B cell (primary cell): ENCODE measurements at regions not wholly inside any gene's neighbourhood (a gene's known extent, or its start where the extent isn't known, plus 50 kb on each side); places are given as distances from the start of the nearest gene placed in this dataset.

Experiments
- ATAC-seq: fragments of 200-7000 bp; cut with Tn5 transposase; one replicate; pipeline ENCODE4 v1.10.0; 2021; ENCODE audit warnings: low read depth, mild to moderate bottlenecking, moderate number of reproducible peaks, moderate library complexity
- CTCF ChIA-PET: fragments of 350-600 bp; sonication (Branson Sonifier 250); formaldehyde crosslinking; loops from one replicate; lab custom pipeline; 2021; ENCODE audit warnings: antibody characterized with exemption, inconsistent platforms; lab: Charles Lee
- POLR2A ChIA-PET: fragments of 350-600 bp; sonication (Branson Sonifier 250); formaldehyde crosslinking; loops from one replicate; lab custom pipeline; 2021; ENCODE audit warnings: antibody characterized with exemption; lab: Charles Lee
- DNase-seq: peaks from one replicate; pipeline ENCODE4 v3.0.0; 2013
- H2AFZ ChIP-seq: 2 replicates; pipeline ENCODE4 v1.6.1; 2012; ENCODE audit warnings: mild to moderate bottlenecking, low read depth, low read length; ENCODE audit not compliant: insufficient read depth, poor library complexity, severe bottlenecking
- H3K27ac ChIP-seq, 2 donors: 1 replicate in 1 of 2; 2 replicates in 1 of 2; pipeline ENCODE4 v1.5.1; 2012 to 2013; ENCODE audit warnings: low read length in 2 of 2, mild to moderate bottlenecking in 2 of 2, moderate library complexity in 1 of 2
- H3K27me3 ChIP-seq, 4 experiments: fragments of 200-600 bp in 1 of 4; sonication (generic) in 1 of 4; replicated peaks in 1 of 4; 1 replicate in 2 of 4; 2 replicates in 2 of 4; pipeline versions ENCODE4 v1.6.1 to v1.7.0; 2013 to 2016; ENCODE audit warnings: low read length in 3 of 4, mild to moderate bottlenecking in 2 of 4, mixed read lengths in 1 of 4, moderate library complexity in 1 of 4; ENCODE audit not compliant: insufficient read depth in 4 of 4, control insufficient read depth in 3 of 4; ENCODE audit errors: control extremely low read depth in 1 of 4
- H3K36me3 ChIP-seq, 2 experiments: replicated peaks in 1 of 2; 1 replicate in 1 of 2; 2 replicates in 1 of 2; pipeline versions ENCODE4 v1.6.1 to v1.7.1; 2013; ENCODE audit warnings: low read length in 1 of 2; ENCODE audit not compliant: insufficient read depth in 2 of 2, control insufficient read depth in 1 of 2; ENCODE audit errors: control extremely low read depth in 1 of 2, extremely low read depth in 1 of 2
- H3K4me1 ChIP-seq, 2 donors: fragments of 200-600 bp in 1 of 2; sonication (generic) in 1 of 2; 1 replicate in 1 of 2; 2 replicates in 1 of 2; pipeline versions ENCODE4 v1.5.1 to v1.6.1; 2013 to 2017; ENCODE audit warnings: low read length in 2 of 2; ENCODE audit not compliant: control insufficient read depth in 2 of 2, insufficient read depth in 2 of 2
- H3K4me2 ChIP-seq: replicated peaks from 2 replicates; pipeline ENCODE3; 2012; ENCODE audit warnings: mild to moderate bottlenecking, low read depth, low read length; ENCODE audit not compliant: poor library complexity, severe bottlenecking
- H3K4me3 ChIP-seq, 5 experiments: fragments of 200-600 bp in 1 of 5; sonication (generic) in 1 of 5; 1 replicate in 3 of 5; 2 replicates in 2 of 5; pipeline versions ENCODE4 v1.5.1 to v1.7.0; 2011 to 2016; ENCODE audit warnings: low read length in 4 of 5, mild to moderate bottlenecking in 4 of 5, low read depth in 2 of 5, control low read depth in 1 of 5, moderate library complexity in 1 of 5; ENCODE audit not compliant: insufficient read depth in 1 of 5; ENCODE audit errors: control extremely low read depth in 1 of 5, extremely low read depth in 1 of 5
- H3K79me2 ChIP-seq: fragments of 200-600 bp; sonication (generic); one replicate; pipeline ENCODE4 v1.6.0; 2016; ENCODE audit warnings: low read length; ENCODE audit not compliant: control insufficient read depth, insufficient read depth
- H3K9ac ChIP-seq: fragments of 200-600 bp; sonication (generic); 2 replicates; pipeline ENCODE4 v1.6.1; 2017; ENCODE audit warnings: mild to moderate bottlenecking, low read length, moderate library complexity
- H3K9me3 ChIP-seq, 3 donors: one replicate each; pipeline versions ENCODE4 v1.6.1 to v1.7.1; 2013; ENCODE audit warnings: low read length in 2 of 3; ENCODE audit not compliant: control insufficient read depth in 2 of 3, insufficient read depth in 1 of 3; ENCODE audit errors: control extremely low read depth in 1 of 3
- H4K20me1 ChIP-seq: 2 replicates; pipeline ENCODE4 v1.6.0; 2012; ENCODE audit warnings: mild to moderate bottlenecking, low read length; ENCODE audit not compliant: insufficient read depth, control insufficient read depth, poor library complexity, severe bottlenecking
- H3K27ac Mint-ChIP-seq: one replicate; pipeline ENCODE4 v1.8.0; 2021; ENCODE audit warnings: mixed read lengths
- H3K27me3 Mint-ChIP-seq: one replicate; pipeline ENCODE4 v1.8.0; 2021; ENCODE audit warnings: mixed read lengths
- H3K4me1 Mint-ChIP-seq: one replicate; pipeline ENCODE4 v1.8.0; 2021; ENCODE audit warnings: mixed read lengths
- H3K4me3 Mint-ChIP-seq: one replicate; pipeline ENCODE4 v1.8.0; 2021; ENCODE audit warnings: mixed read lengths
- H3K9me3 Mint-ChIP-seq: one replicate; pipeline ENCODE4 v1.8.0; 2022; ENCODE audit warnings: mixed read lengths; ENCODE audit not compliant: insufficient read depth
- EZH2 ChIP-seq: IDR thresholded peaks from 2 replicates; pipeline ENCODE4 v1.6.1; 2012; ENCODE audit warnings: borderline replicate concordance, low read depth, mild to moderate bottlenecking, moderate library complexity, low read length; ENCODE audit not compliant: insufficient read depth, poor library complexity, severe bottlenecking
- WGBS: methylation state at CpG from one replicate; pipeline ENCODE4 v1.1.5; 2013; ENCODE audit warnings: missing lambda C conversion rate; ENCODE audit not compliant: insufficient coverage; 5-methylcytosine and 5-hydroxymethylcytosine counted together
- intact Hi-C: fragments of 100-400 bp; cut with micrococcal nuclease; formaldehyde crosslinking; loops from one replicate; pipeline ENCODE4 v1.10.0; 2022
- TF ChIP-seq, protein P1 (sequence below): fragments of 200-600 bp; IDR thresholded peaks from one replicate; pipeline ENCODE4 v1.8.0; 2022; ENCODE audit warnings: antibody characterized with exemption, mild to moderate bottlenecking

- ATAC-seq (no peak), DNase-seq (no peak)
- intact Hi-C loops: no loop called here
- H3K4me2 ChIP-seq: no peak overlapping the region
- H3K9me3 ChIP-seq: no peaks in the 10 kb centered on the region
- no CpG with 5 or more reads among the region's 1 CpG for WGBS
- no peak overlapping the region for H2AFZ ChIP-seq
- POLR2A ChIA-PET: no interaction called here
- no peak overlapping the region for H3K9ac ChIP-seq
- no peak for TF ChIP-seq EZH2
- TF ChIP-seq, protein P1, sequence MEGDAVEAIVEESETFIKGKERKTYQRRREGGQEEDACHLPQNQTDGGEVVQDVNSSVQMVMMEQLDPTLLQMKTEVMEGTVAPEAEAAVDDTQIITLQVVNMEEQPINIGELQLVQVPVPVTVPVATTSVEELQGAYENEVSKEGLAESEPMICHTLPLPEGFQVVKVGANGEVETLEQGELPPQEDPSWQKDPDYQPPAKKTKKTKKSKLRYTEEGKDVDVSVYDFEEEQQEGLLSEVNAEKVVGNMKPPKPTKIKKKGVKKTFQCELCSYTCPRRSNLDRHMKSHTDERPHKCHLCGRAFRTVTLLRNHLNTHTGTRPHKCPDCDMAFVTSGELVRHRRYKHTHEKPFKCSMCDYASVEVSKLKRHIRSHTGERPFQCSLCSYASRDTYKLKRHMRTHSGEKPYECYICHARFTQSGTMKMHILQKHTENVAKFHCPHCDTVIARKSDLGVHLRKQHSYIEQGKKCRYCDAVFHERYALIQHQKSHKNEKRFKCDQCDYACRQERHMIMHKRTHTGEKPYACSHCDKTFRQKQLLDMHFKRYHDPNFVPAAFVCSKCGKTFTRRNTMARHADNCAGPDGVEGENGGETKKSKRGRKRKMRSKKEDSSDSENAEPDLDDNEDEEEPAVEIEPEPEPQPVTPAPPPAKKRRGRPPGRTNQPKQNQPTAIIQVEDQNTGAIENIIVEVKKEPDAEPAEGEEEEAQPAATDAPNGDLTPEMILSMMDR: no peak
- Mint-ChIP-seq H3K4me3 (no peak overlapping the region), H3K27ac (no peak overlapping the region), H3K4me1 (no peaks in the 10 kb centered on the region), H3K27me3 (no peaks in the 10 kb centered on the region), H3K9me3 (no peaks in the 10 kb centered on the region)
- no peaks in the 10 kb centered on the region for H3K4me1 ChIP-seq
- no peak overlapping the region for H3K27ac ChIP-seq
- H3K4me3 ChIP-seq: no peak overlapping the region
- CTCF ChIA-PET: no interaction called here
- H3K27me3 ChIP-seq: no peaks in the 10 kb centered on the region
- no peaks in the 10 kb centered on the region for H3K36me3 ChIP-seq
- no peaks in the 10 kb centered on the region for H4K20me1 ChIP-seq
- H3K79me2 ChIP-seq: no peaks in the 10 kb centered on the region
Observed at GRCh38 chrY:12517338-12517737, 183.7 kb upstream of the USP9Y start.

GRCh38 chrY:12525206-12525605 is 175.8 kb upstream of the USP9Y start:
- H3K36me3 ChIP-seq: no peaks in the 10 kb centered on the region
- POLR2A ChIA-PET: no interaction called here
- peaks cover 0 to 4% of the 10 kb centered on the region in 2 donors for H3K4me1 ChIP-seq
- no peak overlapping the region for H3K27ac ChIP-seq
- no peak overlapping the region for H3K9ac ChIP-seq
- H3K4me3 Mint-ChIP-seq: no peak overlapping the region
- ATAC-seq (no peak), DNase-seq (no peak)
- intact Hi-C loops: no loop called here
- H3K9me3 Mint-ChIP-seq: no peaks in the 10 kb centered on the region
- H3K4me1 Mint-ChIP-seq: peaks cover 7% of the 10 kb centered on the region
- H4K20me1 ChIP-seq: no peaks in the 10 kb centered on the region
- H3K27ac Mint-ChIP-seq: no peak overlapping the region
- H3K79me2 ChIP-seq: no peaks in the 10 kb centered on the region
- no peak for TF ChIP-seq EZH2
- TF ChIP-seq, protein P1: no peak
- H3K9me3 ChIP-seq: no peaks in the 10 kb centered on the region
- no peaks in the 10 kb centered on the region for H3K27me3 Mint-ChIP-seq
- CTCF ChIA-PET: no interaction called here
- H3K27me3 ChIP-seq: no peaks in the 10 kb centered on the region
- no peak overlapping the region for H3K4me3 ChIP-seq
- H2AFZ ChIP-seq: no peak overlapping the region
- no CpG with 5 or more reads among the region's 3 CpGs for WGBS
- no peak overlapping the region for H3K4me2 ChIP-seq
